GM06990 (cell line): ENCODE measurements at regions not wholly inside any gene's neighbourhood (a gene's known extent, or its start where the extent isn't known, plus 50 kb on each side); places are given as distances from the start of the nearest gene placed in this dataset.

Experiments
- DNase-seq: peaks from one replicate; pipeline ENCODE4 v3.0.0-alpha.2; 2011; ENCODE audit not compliant: insufficient read length; ENCODE audit errors: extremely low read depth
- H3K27me3 ChIP-seq: replicated peaks from 2 replicates; pipeline ENCODE4 v1.6.0; 2011; ENCODE audit warnings: low read length; ENCODE audit not compliant: control insufficient read depth, insufficient read depth
- H3K36me3 ChIP-seq: 2 replicates; pipeline ENCODE4 v1.5.1; 2011; ENCODE audit warnings: low read length; ENCODE audit not compliant: control insufficient read depth, insufficient read depth
- H3K4me3 ChIP-seq: replicated peaks from 2 replicates; pipeline ENCODE4 v1.5.1; 2011; ENCODE audit warnings: low read depth, mild to moderate bottlenecking, control low read depth, low read length
- CTCF ChIP-seq: IDR thresholded peaks from 2 replicates; pipeline ENCODE4 v1.5.1; 2011; ENCODE audit warnings: low read length, control low read depth, mild to moderate bottlenecking, inconsistent platforms; ENCODE audit not compliant: insufficient read depth, poor library complexity, severe bottlenecking

DNA sequence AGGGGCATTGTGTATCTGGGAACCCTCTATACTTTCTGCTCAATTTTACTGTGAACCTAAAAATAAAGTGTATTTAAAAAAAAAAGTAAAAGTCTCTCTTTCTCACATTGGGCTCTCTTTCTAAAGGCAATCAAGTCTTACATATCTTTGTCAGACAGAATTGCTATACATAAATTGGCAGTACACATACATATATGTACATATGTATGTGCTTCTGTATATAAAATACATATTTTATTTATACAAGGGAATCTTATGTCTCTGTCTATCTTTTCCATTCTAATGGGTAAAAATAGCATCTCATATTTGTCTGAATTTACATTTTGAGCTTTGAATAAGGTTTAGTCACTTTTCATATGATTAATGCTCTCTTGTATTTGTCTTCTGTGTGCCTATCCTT, 348.8 kb downstream of the SPATA31D1 start:
- H3K4me3 ChIP-seq = no peak overlapping the region
- no peaks in the 10 kb centered on the region for H3K27me3 ChIP-seq
- DNase-seq = no peak
- no peaks in the 10 kb centered on the region for H3K36me3 ChIP-seq
- TF ChIP-seq CTCF = no peak

- Histone ChIP-seq H3K36me3 (no peaks in the 10 kb centered on the region), H3K4me3 (no peak overlapping the region), H3K27me3 (no peaks in the 10 kb centered on the region)
- no peak for TF ChIP-seq CTCF
- DNase-seq = no peak
Observed at GRCh38 chr9:82342046-82342445, 353.5 kb downstream of the SPATA31D1 start.

- no peaks in the 10 kb centered on the region for H3K36me3 ChIP-seq
- no peak for TF ChIP-seq CTCF
- no peak overlapping the region for H3K4me3 ChIP-seq
- no peak for DNase-seq
- H3K27me3 ChIP-seq = no peaks in the 10 kb centered on the region
Observed at GRCh38 chr9:82346040-82346439, 357.5 kb downstream of the SPATA31D1 start.

- TF ChIP-seq CTCF = no peak
- no peak for DNase-seq
- Histone ChIP-seq H3K4me3 (no peak overlapping the region), H3K36me3 (no peaks in the 10 kb centered on the region), H3K27me3 (no peaks in the 10 kb centered on the region)
Observed at GRCh38 chr9:82353631-82354278, 365.2 kb downstream of the SPATA31D1 start.

DNA sequence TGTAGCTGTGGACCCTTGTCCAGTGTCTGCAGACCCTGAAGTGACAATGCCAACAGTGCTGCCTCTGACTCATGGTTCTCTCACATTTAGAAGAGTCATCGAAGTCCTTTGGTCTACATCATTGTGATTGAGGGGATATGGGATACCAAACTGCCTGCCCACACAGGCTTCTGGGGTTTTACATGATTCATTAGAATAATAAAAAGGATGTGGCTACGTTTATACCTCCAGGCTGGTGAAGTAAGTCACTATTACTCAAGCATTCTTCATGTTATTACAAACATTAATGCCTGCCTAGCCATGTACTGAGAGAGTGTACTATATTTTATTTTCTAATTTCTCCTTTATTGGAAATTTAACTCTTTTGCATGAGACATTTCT, 365.7 kb downstream of the SPATA31D1 start:
- TF ChIP-seq CTCF = no peak
- no peak for DNase-seq
- Histone ChIP-seq H3K36me3 (no peaks in the 10 kb centered on the region), H3K4me3 (no peak overlapping the region), H3K27me3 (no peaks in the 10 kb centered on the region)

DNA sequence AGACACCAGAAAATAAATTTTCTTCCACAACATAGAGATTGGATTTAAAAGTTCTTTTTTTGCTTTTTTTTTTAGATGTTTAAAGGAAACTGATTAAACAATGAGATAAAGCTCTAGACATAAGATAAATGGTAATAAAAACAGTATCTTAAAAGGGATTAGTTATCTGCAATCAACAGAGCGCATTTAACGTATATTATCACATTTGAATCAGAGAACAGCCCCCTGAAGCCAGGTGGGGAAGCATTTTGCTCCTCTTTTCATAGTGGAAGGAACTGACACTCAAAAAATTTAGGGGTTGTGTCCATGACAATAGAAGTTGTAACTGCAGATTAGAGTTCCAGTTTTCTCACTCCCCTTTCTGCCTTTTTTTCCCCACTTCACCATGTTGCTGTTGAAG, 367.6 kb downstream of the SPATA31D1 start:
- no peak for DNase-seq
- H3K4me3 ChIP-seq = no peak overlapping the region
- H3K36me3 ChIP-seq = no peaks in the 10 kb centered on the region
- no peak for TF ChIP-seq CTCF
- H3K27me3 ChIP-seq = no peaks in the 10 kb centered on the region
